OCI-LY1 (cell line): ENCODE measurements at regions not wholly inside any gene's neighbourhood (a gene's known extent, or its start where the extent isn't known, plus 50 kb on each side); places are given as distances from the start of the nearest gene placed in this dataset.

ENCODE experiments used
- H2AFZ ChIP-seq: fragments of 200-600 bp; sonication (generic), shearing (Covaris generic); 2 replicates; pipeline ENCODE4 v1.6.0; 2014; ENCODE audit warnings: antibody characterized with exemption, mild to moderate bottlenecking, low read length
- H3F3A ChIP-seq: fragments of 200-600 bp; sonication (generic), shearing (Covaris generic); 2 replicates; pipeline ENCODE4 v1.6.0; 2014; ENCODE audit warnings: mild to moderate bottlenecking, antibody characterized with exemption, low read length, moderate library complexity; ENCODE audit not compliant: insufficient read depth
- H3K27ac ChIP-seq: fragments of 200-600 bp; sonication (generic); 2 replicates; pipeline ENCODE4 v1.5.1; 2014; ENCODE audit warnings: low read length, mixed run types, mild to moderate bottlenecking, low read depth; ENCODE audit not compliant: poor library complexity, severe bottlenecking
- H3K27me3 ChIP-seq: fragments of 200-600 bp; sonication (generic); 2 replicates; pipeline ENCODE4 v1.6.0; 2014; ENCODE audit warnings: antibody characterized with exemption, mild to moderate bottlenecking, low read length, moderate library complexity; ENCODE audit not compliant: insufficient read depth
- H3K36me3 ChIP-seq: fragments of 200-600 bp; sonication (generic); 2 replicates; pipeline ENCODE4 v1.6.1; 2014; ENCODE audit warnings: mild to moderate bottlenecking, antibody characterized with exemption, low read length, moderate library complexity, mixed read lengths; ENCODE audit not compliant: insufficient read depth
- H3K4me1 ChIP-seq: fragments of 200-600 bp; sonication (generic); 2 replicates; pipeline ENCODE4 v1.5.1; 2014; ENCODE audit warnings: mild to moderate bottlenecking, low read length, moderate library complexity; ENCODE audit not compliant: insufficient read depth, severe bottlenecking
- H3K4me2 ChIP-seq: fragments of 200-600 bp; sonication (generic), shearing (Covaris generic); 2 replicates; pipeline ENCODE4 v1.6.1; 2014; ENCODE audit warnings: low read length
- H3K4me3 ChIP-seq: fragments of 200-600 bp; sonication (generic); 2 replicates; pipeline ENCODE4 v1.5.1; 2014; ENCODE audit warnings: low read length, low read depth, mild to moderate bottlenecking, mixed read lengths; ENCODE audit not compliant: poor library complexity, severe bottlenecking
- H3K79me2 ChIP-seq: fragments of 200-600 bp; shearing (Covaris generic); 2 replicates; pipeline ENCODE4 v1.6.1; 2016; ENCODE audit warnings: mixed run types, low read length, mixed read lengths; ENCODE audit not compliant: insufficient read depth
- H3K9ac ChIP-seq: fragments of 200-600 bp; sonication (generic), shearing (Covaris generic); 2 replicates; pipeline ENCODE4 v1.6.1; 2014; ENCODE audit warnings: mild to moderate bottlenecking, low read length, mixed read lengths
- H3K9me2 ChIP-seq: fragments of 200-600 bp; sonication (generic), shearing (Covaris generic); 2 replicates; pipeline ENCODE4 v1.6.1; 2014; ENCODE audit warnings: low read depth, mild to moderate bottlenecking, low read length, mixed read lengths
- H3K9me3 ChIP-seq: fragments of 200-600 bp; shearing (Covaris generic); 2 replicates; pipeline ENCODE4 v1.6.1; 2014; ENCODE audit warnings: low read length, mixed read lengths
- H4K20me1 ChIP-seq: fragments of 200-600 bp; sonication (generic), shearing (Covaris generic); 2 replicates; pipeline ENCODE4 v1.6.0; 2016; ENCODE audit warnings: mild to moderate bottlenecking, low read length; ENCODE audit not compliant: insufficient read depth
- CTCF ChIP-seq: fragments of 200-600 bp; sonication (generic), shearing (Covaris generic); IDR thresholded peaks from 2 replicates; pipeline ENCODE4 v1.5.1; 2017; ENCODE audit warnings: mild to moderate bottlenecking, antibody characterized with exemption, low read length, moderate library complexity, mixed read lengths
- EZH2 ChIP-seq: fragments of 200-600 bp; sonication (generic), shearing (Covaris generic); IDR thresholded peaks from 2 replicates; pipeline ENCODE4 v1.8.0; 2017; ENCODE audit warnings: borderline replicate concordance, mixed run types, mild to moderate bottlenecking, antibody characterized with exemption, low read length, moderate library complexity, mixed read lengths

DNA sequence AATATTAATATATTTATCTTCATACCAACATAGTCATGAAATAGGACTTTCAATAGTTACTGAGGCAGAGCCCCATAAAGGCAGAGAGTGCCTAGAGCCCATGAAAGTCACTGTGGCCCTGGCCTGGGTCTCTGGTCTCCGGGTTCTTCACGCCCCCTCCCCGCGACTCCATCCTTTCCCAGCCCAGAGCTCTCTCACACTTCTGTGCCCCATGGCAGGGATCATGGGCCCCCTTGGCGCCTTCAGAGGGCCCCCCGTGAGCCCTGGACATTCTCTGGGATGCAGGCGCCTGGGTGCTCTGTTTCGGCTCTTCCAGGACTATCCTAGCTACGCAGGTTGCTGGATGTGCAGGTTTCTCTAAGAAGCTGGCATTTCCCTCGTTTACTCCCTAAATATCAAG, 228.4 kb downstream of the TEX29 start:
- Histone ChIP-seq H3K9ac (no peak overlapping the region), H3K4me3 (no peak overlapping the region), H3K27me3 (no peaks in the 10 kb centered on the region), H3K4me2 (no peak overlapping the region), H3F3A (no peaks in the 10 kb centered on the region), H4K20me1 (no peaks in the 10 kb centered on the region), H3K27ac (no peak overlapping the region), H2AFZ (no peak overlapping the region), H3K9me2 (no peaks in the 10 kb centered on the region), H3K36me3 (no peaks in the 10 kb centered on the region), H3K9me3 (no peaks in the 10 kb centered on the region), H3K4me1 (no peaks in the 10 kb centered on the region), H3K79me2 (no peaks in the 10 kb centered on the region)
- no peak for TF ChIP-seq CTCF

DNA sequence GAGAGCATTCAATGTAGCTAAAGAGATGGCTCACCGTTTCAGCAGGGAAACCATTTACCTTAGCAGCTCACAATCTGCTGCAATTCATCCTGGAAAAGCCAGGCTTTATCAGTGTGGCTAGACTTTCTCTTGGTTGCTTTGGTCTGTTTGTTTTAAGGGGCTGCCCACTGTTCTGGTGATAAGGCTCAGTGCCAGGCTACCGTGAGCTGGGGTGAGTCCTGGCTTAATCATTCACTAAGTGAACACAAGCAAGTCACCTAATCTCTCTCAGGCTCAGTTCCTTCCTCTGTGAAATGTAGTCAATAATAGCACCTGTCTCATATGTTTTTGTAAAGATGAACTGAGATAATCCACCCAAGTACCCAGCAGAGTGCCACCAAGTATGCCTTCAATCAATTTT, 229.0 kb downstream of the TEX29 start:
- Histone ChIP-seq H3F3A (no peaks in the 10 kb centered on the region), H3K4me3 (no peak overlapping the region), H3K79me2 (no peaks in the 10 kb centered on the region), H3K27me3 (no peaks in the 10 kb centered on the region), H3K9me2 (no peaks in the 10 kb centered on the region), H3K9me3 (no peaks in the 10 kb centered on the region), H3K9ac (no peak overlapping the region), H4K20me1 (no peaks in the 10 kb centered on the region), H2AFZ (no peak overlapping the region), H3K4me1 (no peaks in the 10 kb centered on the region), H3K4me2 (no peak overlapping the region), H3K27ac (no peak overlapping the region), H3K36me3 (no peaks in the 10 kb centered on the region)
- TF ChIP-seq EZH2, result no peak
- no peak for TF ChIP-seq CTCF

DNA sequence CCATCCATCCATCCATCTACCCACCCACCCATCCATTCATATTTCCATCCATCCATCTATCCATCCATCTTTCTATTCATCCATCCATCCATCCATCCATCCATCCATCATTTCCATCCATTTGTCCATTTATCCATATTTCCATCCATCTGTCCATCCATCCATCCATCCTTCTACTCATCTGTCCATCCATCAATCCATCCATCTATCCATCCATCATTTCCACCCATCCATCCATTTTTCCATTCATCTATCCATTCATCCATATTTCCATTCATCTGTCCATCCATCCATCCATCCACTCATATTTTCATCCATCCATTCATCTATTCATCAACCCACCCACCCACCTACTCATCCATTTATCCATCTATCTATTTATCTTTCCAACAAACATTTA, 229.6 kb downstream of the TEX29 start:
- Histone ChIP-seq H3K27me3 (no peaks in the 10 kb centered on the region), H3F3A (no peaks in the 10 kb centered on the region), H3K4me3 (no peak overlapping the region), H3K4me1 (no peaks in the 10 kb centered on the region), H3K9ac (no peak overlapping the region), H3K79me2 (no peaks in the 10 kb centered on the region), H3K4me2 (no peak overlapping the region), H2AFZ (no peak overlapping the region), H3K27ac (no peak overlapping the region), H4K20me1 (no peaks in the 10 kb centered on the region), H3K9me2 (no peaks in the 10 kb centered on the region), H3K9me3 (no peaks in the 10 kb centered on the region), H3K36me3 (no peaks in the 10 kb centered on the region)
- no peak for TF ChIP-seq CTCF
- no peak for TF ChIP-seq EZH2
